ENCODE measurements at regions not wholly inside any gene's neighbourhood (a gene's known extent, or its start where the extent isn't known, plus 50 kb on each side); places are given as distances from the start of the nearest gene placed in this dataset.

- DNase-seq (no peak), ATAC-seq (no peak)
- intact Hi-C loops (cut with DNase I): no loop called here
Measured at GRCh38 chr9:4921449-4921848, 63.6 kb upstream of the JAK2 start.

- ATAC-seq (no peak), DNase-seq (no peak)
- intact Hi-C loops (cut with DNase I): no loop called here
Measured at GRCh38 chr9:4922101-4922500, 63.0 kb upstream of the JAK2 start.

GRCh38 chr9:4922730-4923129 is 62.3 kb upstream of the JAK2 start:
- intact Hi-C loops (cut with DNase I): no loop called here
- DNase-seq: no peak
- no peak for ATAC-seq

GRCh38 chr9:4923141-4923540 is 61.9 kb upstream of the JAK2 start:
- DNase-seq (no peak), ATAC-seq (no peak)
- intact Hi-C loops (cut with DNase I): no loop called here

- DNase-seq: no peak
- peak in 1 of 2 donors; percentile 44 for ATAC-seq
- intact Hi-C loops (cut with DNase I): no loop called here
Measured at GRCh38 chr9:4923580-4924544, 61.2 kb upstream of the JAK2 start.

- no peak for ATAC-seq
- intact Hi-C loops (cut with DNase I): no loop called here
- DNase-seq: no peak
Measured at GRCh38 chr9:4926239-4926638, 58.8 kb upstream of the JAK2 start.

- ATAC-seq (peak in 1 of 2 donors; percentile 38), DNase-seq (no peak)
- intact Hi-C loops (cut with DNase I): no loop called here
Measured at GRCh38 chr9:4927043-4927471, 58.0 kb upstream of the JAK2 start.

GRCh38 chr9:4927701-4928100 is 57.4 kb upstream of the JAK2 start:
- ATAC-seq (no peak), DNase-seq (no peak)
- intact Hi-C loops (cut with DNase I): no loop called here

GRCh38 chr9:4929917-4930316 is 55.2 kb upstream of the JAK2 start:
- ATAC-seq (no peak), DNase-seq (no peak)
- intact Hi-C loops (cut with DNase I): no loop called here

- ATAC-seq: no peak
- DNase-seq: no peak
Measured at GRCh38 chr9:4932681-4933080, 52.4 kb upstream of the JAK2 start.

GRCh38 chr9:4933177-4933576 is 51.9 kb upstream of the JAK2 start:
- intact Hi-C loops (cut with DNase I): no loop called here
- DNase-seq (peak; percentile 61), ATAC-seq (peak; percentile 79 to 97)

More at GRCh38 chr9:4932681-4933080, 52.4 kb upstream of the JAK2 start:
- intact Hi-C loops (cut with DNase I): no loop called here

- DNase-seq (no peak), ATAC-seq (no peak)
- intact Hi-C loops (cut with DNase I): no loop called here
Measured at GRCh38 chr9:4933861-4934260, 51.2 kb upstream of the JAK2 start.

- no peak for DNase-seq
- no peak for ATAC-seq
- intact Hi-C loops (cut with DNase I): no loop called here
Measured at GRCh38 chr9:4935001-4935672, 49.9 kb upstream of the JAK2 start.
